ENCODE measurements at regions not wholly inside any gene's neighbourhood (a gene's known extent, or its start where the extent isn't known, plus 50 kb on each side); places are given as distances from the start of the nearest gene placed in this dataset.

DNA sequence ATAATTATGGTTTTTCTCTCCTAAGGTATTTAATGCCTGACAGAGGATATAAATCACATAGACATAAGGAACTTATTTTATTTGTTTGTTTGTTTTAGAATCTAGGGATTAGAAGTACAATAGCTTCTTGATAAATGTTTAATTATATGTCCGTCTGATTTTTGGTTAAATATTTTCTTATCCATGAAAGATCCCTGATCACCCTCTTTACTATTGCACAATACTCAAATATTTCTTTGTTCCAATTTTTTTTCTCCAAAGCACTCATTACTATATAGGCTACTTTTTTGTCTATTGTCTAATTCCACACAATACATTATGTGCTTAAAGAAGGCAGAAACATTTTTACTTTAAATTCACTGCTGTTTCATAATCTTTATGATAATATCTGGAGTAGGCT, 875.8 kb downstream of the TDRD15 start:
- TF ChIP-seq, protein P1, sequence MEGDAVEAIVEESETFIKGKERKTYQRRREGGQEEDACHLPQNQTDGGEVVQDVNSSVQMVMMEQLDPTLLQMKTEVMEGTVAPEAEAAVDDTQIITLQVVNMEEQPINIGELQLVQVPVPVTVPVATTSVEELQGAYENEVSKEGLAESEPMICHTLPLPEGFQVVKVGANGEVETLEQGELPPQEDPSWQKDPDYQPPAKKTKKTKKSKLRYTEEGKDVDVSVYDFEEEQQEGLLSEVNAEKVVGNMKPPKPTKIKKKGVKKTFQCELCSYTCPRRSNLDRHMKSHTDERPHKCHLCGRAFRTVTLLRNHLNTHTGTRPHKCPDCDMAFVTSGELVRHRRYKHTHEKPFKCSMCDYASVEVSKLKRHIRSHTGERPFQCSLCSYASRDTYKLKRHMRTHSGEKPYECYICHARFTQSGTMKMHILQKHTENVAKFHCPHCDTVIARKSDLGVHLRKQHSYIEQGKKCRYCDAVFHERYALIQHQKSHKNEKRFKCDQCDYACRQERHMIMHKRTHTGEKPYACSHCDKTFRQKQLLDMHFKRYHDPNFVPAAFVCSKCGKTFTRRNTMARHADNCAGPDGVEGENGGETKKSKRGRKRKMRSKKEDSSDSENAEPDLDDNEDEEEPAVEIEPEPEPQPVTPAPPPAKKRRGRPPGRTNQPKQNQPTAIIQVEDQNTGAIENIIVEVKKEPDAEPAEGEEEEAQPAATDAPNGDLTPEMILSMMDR (IDR thresholded peaks at IDR 0.05), result no peak
- no peak for TF ChIP-seq POLR2A (IDR thresholded peaks at IDR 0.05)

All from heart left ventricle (tissue), 13 donors.